ENCODE measurements at regions not wholly inside any gene's neighbourhood (a gene's known extent, or its start where the extent isn't known, plus 50 kb on each side); places are given as distances from the start of the nearest gene placed in this dataset.

- H3K27ac ChIP-seq (ENCODE audit: low read depth, low read length), result no peak overlapping the region
- H3K4me3 ChIP-seq (replicated peaks in 1 of 2; ENCODE audit: low read depth in 1 of 2, low read length in 2 of 2), result no peak overlapping the region
- intact Hi-C loops (cut with micrococcal nuclease), result no loop called here
- no peaks in the 10 kb centered on the region for H3K36me3 ChIP-seq (ENCODE audit: control insufficient read depth in 1 of 2, insufficient read depth in 2 of 2, low read length in 2 of 2)
- ChIA-PET CTCF (no interaction called here), RAD21 (ENCODE audit: low non-redundant PET in 1 of 2, low total read pairs in 2 of 2, uncharacterized antibody in 2 of 2, unreplicated experiment in 2 of 2) (no interaction called here), POLR2A (no interaction called here)
- ATAC-seq, result no peak
- no peak for TF ChIP-seq CTCF (IDR thresholded peaks at IDR 0.05 in 2 of 3, conservative IDR thresholded peaks at IDR 0.05 in 1 of 3; ENCODE audit: borderline replicate concordance in 1 of 3, insufficient read depth in 1 of 3, low read depth in 2 of 3, low read length in 2 of 3)
- TF ChIP-seq ZBTB33 (IDR thresholded peaks at IDR 0.05; ENCODE audit: extremely low read depth, insufficient replicate concordance, low read length), result no peak
- TF ChIP-seq TCF7L2 (IDR thresholded peaks at IDR 0.05; ENCODE audit: borderline replicate concordance, extremely low read depth, insufficient read depth, insufficient read length), result no peak
- no peak for TF ChIP-seq FOSL1 (IDR thresholded peaks at IDR 0.05; ENCODE audit: low read depth)
- TF ChIP-seq MAX (IDR thresholded peaks at IDR 0.05), result no peak
- TF ChIP-seq EZH2 (IDR thresholded peaks at IDR 0.05), result no peak
- TF ChIP-seq ELF1 (IDR thresholded peaks at IDR 0.05; ENCODE audit: borderline replicate concordance, low read depth), result no peak
- TF ChIP-seq POLR2AphosphoS5 (IDR thresholded peaks at IDR 0.05; ENCODE audit: low read depth, low read length), result no peak
- TF ChIP-seq SIN3A (IDR thresholded peaks at IDR 0.05; ENCODE audit: low read depth), result no peak
- no peak for TF ChIP-seq ZFX (IDR thresholded peaks at IDR 0.05)
- TF ChIP-seq YY1 (IDR thresholded peaks at IDR 0.05; ENCODE audit: extremely low read depth, insufficient replicate concordance, low read depth, low read length), result no peak
- no peak for TF ChIP-seq EZH2phosphoT487 (IDR thresholded peaks at IDR 0.05; ENCODE audit: borderline replicate concordance)
- no peak overlapping the region for H2AFZ ChIP-seq (ENCODE audit: low read depth, low read length, poor library complexity, severe bottlenecking)
- no peak overlapping the region for H3K9ac ChIP-seq (ENCODE audit: low read length)
- no peaks in the 10 kb centered on the region for H3K79me2 ChIP-seq (ENCODE audit: insufficient read depth, low read length)
- no peak overlapping the region for H3K4me2 ChIP-seq (ENCODE audit: low read length)
- H4K20me1 ChIP-seq (ENCODE audit: insufficient read depth), result no peaks in the 10 kb centered on the region
- no peaks in the 10 kb centered on the region for H3K9me2 ChIP-seq (ENCODE audit: insufficient read depth)
- DNase-seq (ENCODE audit: low read depth, low spot score), result no peak
- no TSS peak for BruUV-seq (replicated peaks)
- no peaks in the 10 kb centered on the region for H3K27me3 ChIP-seq (ENCODE audit: insufficient read depth, low read length)
- 0 out of 4 replicates have a peak, but pooled peaks cover 0 to 6% of the 10 kb centered on the region in 2 experiments for H3K4me1 ChIP-seq (ENCODE audit: control insufficient read depth in 1 of 2, insufficient read depth in 2 of 2, low read length in 2 of 2)
- no peaks in the 10 kb centered on the region for H3K9me3 ChIP-seq (ENCODE audit: control insufficient read depth in 1 of 2, insufficient read depth in 1 of 2, low read depth in 1 of 2, low read length in 2 of 2)
These were observed 101.2 kb downstream of the PCSK1 start for GRCh38 chr5:96331681-96332361.

All from HCT116 (cell line).